HG02840 (cell line): ENCODE measurements at regions not wholly inside any gene's neighbourhood (a gene's known extent, or its start where the extent isn't known, plus 50 kb on each side); places are given as distances from the start of the nearest gene placed in this dataset.

ENCODE experiments used
- ATAC-seq: cut with Tn5 transposase; IDR thresholded peaks from one replicate; pipeline ENCODE4 v1.9.1; 2021; ENCODE audit warnings: mild to moderate bottlenecking, moderate library complexity, moderate number of reproducible peaks; ENCODE audit not compliant: unreplicated experiment, low FRiP score

DNA sequence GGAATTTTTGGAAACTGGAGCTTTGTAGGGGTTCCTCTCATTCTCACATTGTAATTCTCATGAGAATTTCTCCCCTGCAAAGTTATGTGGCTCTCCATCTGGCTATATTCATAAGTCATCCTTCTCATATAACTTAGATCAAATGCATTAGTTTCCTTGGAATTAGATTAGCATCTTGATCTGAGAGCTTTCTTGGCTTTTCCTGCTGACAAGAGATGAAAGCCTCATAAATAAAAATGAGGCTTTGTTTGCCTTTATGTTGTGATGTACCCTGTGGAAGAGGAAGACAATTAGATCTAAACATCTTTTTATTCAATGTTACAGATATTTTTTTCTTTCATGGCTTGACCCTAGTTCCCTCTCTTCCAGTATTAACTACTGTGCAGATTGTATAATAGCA lies 165.4 kb upstream of the ZPLD1 start:
- ATAC-seq = no peak

DNA sequence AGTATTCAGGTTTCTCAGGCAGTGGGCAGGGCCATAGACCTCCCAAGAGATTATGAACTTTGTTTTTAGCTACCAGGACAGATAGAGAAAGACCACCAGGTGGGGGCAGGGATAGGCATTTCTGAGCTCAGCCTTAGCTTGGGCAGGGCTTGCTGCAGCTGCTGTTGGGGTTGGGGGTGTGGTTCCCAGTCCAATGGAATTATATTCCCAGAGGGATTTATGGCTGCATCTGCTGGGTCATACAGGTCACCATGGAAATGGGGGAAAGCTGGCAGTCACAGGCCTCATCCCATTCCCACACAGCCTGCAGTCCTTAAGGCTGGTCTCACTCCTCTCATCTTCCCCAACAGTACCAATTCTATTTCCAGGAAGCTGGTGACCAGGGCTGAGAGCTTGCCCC lies 144.6 kb upstream of the ZPLD1 start:
- no peak for ATAC-seq

DNA sequence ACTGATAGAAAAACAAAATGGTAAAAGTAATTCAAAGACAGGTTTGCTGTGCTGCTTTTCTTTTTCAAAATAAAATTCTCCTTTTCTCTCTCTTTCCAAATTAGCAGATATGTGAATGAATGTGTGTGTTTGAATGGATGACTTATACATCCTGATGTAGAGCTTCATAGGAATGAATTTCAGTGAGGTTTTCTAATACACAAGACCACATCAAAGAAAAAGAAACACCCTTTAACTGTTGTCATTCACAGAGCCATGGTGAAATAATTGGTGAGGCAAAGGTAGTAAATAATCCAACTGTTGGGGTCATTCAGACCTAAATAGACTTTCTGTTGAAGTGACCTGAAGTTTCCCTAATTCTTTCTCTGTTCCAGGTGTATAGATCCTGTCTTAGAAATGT lies 139.1 kb upstream of the ZPLD1 start:
- ATAC-seq = no peak

DNA sequence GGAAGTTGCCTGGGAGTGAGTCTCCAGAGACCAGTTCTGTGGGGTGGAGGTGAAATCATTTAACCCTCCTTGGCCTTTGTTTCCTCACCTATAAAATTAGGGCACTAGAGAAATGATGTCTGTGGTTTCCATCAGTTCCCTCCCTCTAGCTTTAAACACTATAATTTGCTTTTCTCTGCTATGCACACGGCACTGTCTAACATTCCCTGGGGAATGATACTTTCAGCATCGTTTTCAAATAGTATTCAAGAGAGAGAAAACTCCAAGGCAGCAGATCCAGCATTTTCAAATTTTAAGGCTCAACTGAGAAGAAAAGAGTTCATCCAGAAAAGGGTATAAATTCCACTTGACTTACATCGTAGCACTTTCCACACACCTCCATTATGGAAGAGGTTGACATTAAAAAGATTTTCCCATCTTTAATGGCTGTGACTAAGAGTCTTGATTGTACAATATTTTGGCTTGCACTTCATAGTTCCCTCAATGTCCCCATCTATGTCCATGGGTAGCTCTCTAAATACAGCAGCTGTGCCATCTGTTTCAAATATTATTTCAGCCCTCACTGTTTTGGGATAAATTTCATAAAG lies 137.7 kb upstream of the ZPLD1 start:
- ATAC-seq = no peak

DNA sequence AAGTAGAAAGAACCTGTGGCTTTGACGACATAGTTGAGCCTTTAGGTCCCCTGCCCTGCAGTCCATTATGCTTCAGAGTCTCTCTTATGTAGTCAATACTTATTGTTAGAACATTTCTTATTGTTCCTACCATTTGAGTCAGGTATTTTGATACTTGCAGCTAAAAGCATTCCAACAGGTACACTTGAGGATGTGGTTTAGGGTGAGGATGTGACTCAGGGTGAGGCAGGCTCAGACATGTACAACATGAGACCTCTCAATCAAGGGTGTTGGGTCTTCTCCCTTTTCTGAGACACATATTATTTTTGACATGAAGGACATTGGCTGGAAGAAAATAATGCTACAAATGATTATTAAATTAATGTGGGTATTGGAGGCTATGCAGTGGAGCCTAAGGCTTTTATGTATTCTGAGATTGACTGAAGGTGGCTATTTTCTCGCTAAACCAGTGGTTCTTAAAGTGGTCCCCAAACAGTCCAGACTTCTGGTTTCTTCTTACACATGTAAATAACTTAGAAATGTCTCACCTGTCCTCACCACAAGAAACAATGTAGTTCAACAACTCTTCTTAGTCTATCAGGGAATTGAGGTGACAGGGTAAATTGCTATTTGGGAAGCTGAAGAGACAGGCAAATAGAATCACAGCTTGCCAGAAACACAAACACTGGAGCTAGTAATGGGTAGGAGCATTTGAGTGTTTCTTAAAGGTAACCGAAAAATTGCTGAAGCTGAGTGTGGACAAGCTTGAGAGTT lies 135.5 kb upstream of the ZPLD1 start:
- ATAC-seq = no peak

GRCh38 chr3:102301155-102301880 lies 133.5 kb upstream of the ZPLD1 start:
- no peak for ATAC-seq

DNA sequence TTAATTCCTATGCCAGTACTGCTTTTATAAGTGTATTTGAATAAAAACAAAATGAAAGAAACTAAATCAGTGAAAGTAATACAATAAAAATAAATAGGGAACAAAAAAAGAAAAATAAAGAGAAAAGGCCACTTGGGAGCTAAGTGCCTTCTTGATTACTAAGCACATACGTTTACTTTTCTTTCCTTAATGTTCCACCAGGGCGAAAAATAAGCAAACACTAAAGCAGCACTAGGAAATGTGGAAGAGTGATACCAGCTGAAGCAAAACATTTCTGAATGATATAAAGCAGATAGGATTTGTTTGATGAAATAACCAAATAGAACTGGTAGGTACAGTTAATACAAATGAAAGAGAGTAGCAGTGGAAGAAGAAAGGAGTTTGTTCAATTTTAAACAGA lies 132.8 kb upstream of the ZPLD1 start:
- ATAC-seq = no peak

- ATAC-seq = no peak
Observed at GRCh38 chr3:102304550-102304949, 130.3 kb upstream of the ZPLD1 start.

DNA sequence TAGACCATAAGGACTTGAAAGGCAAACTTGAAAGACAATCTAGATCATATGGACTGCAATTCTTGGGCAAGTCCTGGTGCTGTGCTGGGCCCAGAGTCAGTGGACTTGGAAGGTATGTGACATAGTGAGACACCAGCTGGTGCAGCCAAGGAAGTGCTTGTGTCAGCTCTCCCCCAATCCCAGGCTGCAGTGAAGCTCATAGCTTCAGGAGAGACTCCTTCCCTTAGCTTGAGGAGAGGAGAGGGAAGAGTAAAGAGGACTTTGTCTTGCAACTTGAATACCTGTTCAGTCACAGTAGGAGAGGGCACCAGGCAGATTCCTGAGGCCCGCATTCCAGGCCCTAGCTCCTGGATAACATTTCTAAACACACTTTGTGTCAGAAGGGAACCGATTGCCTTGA lies 127.4 kb upstream of the ZPLD1 start:
- no peak for ATAC-seq

- no peak for ATAC-seq
Observed at GRCh38 chr3:102329066-102329465, 105.7 kb upstream of the ZPLD1 start.

DNA sequence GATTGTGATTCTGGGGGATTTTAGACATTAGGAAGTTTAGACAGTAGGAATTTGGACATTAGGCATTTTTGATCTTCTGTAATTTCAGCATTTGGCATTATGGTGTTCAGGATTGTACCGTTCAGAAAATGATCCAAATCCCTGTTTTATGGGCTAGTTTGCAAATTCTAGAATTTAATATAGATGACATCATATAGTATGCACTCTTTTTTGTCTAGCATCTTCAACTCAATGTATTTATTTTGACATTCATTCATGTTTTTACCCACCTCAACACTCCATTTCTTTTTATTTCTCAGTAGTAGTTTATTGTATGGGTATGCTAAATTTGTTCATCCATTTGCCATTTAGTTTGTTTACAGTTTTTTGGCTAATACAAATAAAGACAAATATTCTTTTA lies 105.3 kb upstream of the ZPLD1 start:
- ATAC-seq = no peak

GRCh38 chr3:102332205-102332604 lies 102.6 kb upstream of the ZPLD1 start:
- no peak for ATAC-seq

GRCh38 chr3:102332934-102333333 lies 101.9 kb upstream of the ZPLD1 start:
- ATAC-seq = no peak

DNA sequence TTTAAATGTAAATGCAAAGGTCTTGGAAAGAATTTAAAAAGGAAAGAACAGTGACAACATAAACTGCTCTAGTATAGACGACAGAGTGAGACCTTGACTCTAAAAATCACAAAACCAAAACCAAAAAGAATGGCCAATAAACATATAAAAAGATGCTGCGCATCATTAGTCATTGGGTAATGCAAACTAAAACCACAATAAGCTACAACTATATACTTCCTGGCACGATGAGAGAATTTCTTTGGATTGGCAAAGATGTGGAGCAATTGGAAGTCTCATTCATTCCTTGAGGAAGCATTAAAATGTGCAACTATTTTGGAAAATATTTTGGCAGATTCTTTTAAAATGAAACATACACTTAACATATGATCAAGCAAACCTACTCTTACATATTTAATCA lies 98.7 kb upstream of the ZPLD1 start:
- ATAC-seq = no peak

GRCh38 chr3:102339671-102340070 lies 95.1 kb upstream of the ZPLD1 start:
- no peak for ATAC-seq

- no peak for ATAC-seq
Observed at GRCh38 chr3:102346897-102347296, 87.9 kb upstream of the ZPLD1 start.

GRCh38 chr3:102348904-102349303 lies 85.9 kb upstream of the ZPLD1 start:
- no peak for ATAC-seq

DNA sequence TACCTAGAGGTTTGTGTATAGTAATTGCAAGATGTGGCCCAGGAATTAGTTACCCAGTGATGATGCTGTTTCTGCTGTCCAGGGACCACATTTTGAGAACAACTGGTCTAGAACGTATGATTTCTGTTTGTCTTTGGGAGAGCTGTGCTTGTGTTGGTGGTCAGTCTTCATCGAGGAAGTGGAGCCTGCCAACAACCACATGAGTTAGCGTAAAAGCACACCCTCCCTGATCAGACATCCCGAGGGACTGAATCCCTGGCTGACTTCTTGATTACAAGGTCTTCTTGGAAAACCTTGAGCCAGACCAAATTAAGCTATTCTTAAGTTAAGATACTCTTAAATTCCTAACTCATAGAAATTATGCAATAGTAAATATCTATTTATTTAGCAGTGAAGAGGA lies 81.7 kb upstream of the ZPLD1 start:
- no peak for ATAC-seq

DNA sequence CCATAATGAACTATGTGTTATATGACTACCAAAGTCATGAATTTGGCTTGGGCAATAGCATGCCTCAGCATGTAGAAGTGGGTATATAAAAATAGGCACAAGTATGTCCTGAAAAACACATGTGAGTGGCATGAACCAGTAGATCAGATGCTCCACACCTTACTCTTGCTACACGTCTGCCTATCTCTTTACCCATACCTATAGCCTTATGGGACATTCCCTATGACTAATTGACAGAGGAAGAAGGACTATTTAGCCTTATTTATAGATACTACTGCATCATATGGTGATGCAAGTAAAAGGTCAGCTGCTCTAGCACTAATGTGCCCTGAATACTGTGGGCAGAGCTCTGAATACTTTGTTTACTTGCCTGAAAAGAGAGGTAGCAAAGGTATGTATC lies 81.0 kb upstream of the ZPLD1 start:
- ATAC-seq = no peak

GRCh38 chr3:102354818-102355515 lies 79.8 kb upstream of the ZPLD1 start:
- no peak for ATAC-seq

DNA sequence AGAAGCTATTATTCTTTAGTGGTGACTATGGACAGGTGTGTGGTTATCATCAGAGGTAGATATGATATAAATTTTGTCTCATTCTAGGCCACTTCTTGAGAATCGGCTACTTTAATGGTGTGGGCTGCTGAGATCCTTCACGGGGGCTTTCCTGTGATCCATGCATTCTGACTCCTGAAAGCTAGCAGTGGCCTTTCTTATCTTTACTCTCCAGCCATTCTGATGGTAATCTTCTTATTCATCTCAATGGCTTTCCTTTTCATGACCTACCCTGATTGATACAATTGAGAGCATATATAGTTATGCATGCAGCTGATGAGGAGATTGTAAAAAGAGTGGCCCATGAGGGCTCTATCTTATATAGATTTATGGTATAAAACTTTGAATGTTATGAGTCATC lies 78.3 kb upstream of the ZPLD1 start:
- no peak for ATAC-seq
